Hepatocyte (in vitro differentiated cells): ENCODE measurements at regions not wholly inside any gene's neighbourhood (a gene's known extent, or its start where the extent isn't known, plus 50 kb on each side); places are given as distances from the start of the nearest gene placed in this dataset.

ENCODE experiments used
- DNase-seq: peaks from one replicate; pipeline ENCODE4 v3.0.0-alpha.2; 2016; ENCODE audit warnings: low spot score
- H2AFZ ChIP-seq: fragments of 200-600 bp; sonication (generic); 2 replicates; pipeline ENCODE4 v1.6.0; 2016; ENCODE audit warnings: antibody characterized with exemption, mild to moderate bottlenecking
- H3K27ac ChIP-seq: fragments of 200-600 bp; sonication (generic); 2 replicates; pipeline ENCODE4 v1.5.1; 2016; ENCODE audit warnings: mild to moderate bottlenecking
- H3K27me3 ChIP-seq: fragments of 200-600 bp; sonication (generic); 2 replicates; pipeline ENCODE4 v1.6.1; 2016
- H3K36me3 ChIP-seq: fragments of 200-600 bp; sonication (generic); replicated peaks from 2 replicates; pipeline ENCODE4 v1.5.1; 2016; ENCODE audit warnings: low read depth; ENCODE audit not compliant: insufficient read depth
- H3K4me1 ChIP-seq: fragments of 200-600 bp; sonication (generic); 2 replicates; pipeline ENCODE4 v1.5.1; 2016; ENCODE audit warnings: mild to moderate bottlenecking, moderate library complexity; ENCODE audit not compliant: insufficient read depth
- H3K4me2 ChIP-seq: fragments of 200-600 bp; sonication (generic); 2 replicates; pipeline ENCODE4 v1.6.0; 2016
- H3K4me3 ChIP-seq: fragments of 200-600 bp; sonication (generic); 2 replicates; pipeline ENCODE4 v1.5.1; 2016; ENCODE audit warnings: mild to moderate bottlenecking
- H3K79me2 ChIP-seq: fragments of 200-600 bp; sonication (generic); 2 replicates; pipeline ENCODE4 v1.6.0; 2017; ENCODE audit warnings: mild to moderate bottlenecking
- H3K9me2 ChIP-seq: fragments of 200-600 bp; sonication (generic); replicated peaks from 2 replicates; pipeline ENCODE4 v1.6.0; 2017; ENCODE audit warnings: mild to moderate bottlenecking; ENCODE audit not compliant: insufficient read depth
- H3K9me3 ChIP-seq: fragments of 200-600 bp; sonication (generic); 2 replicates; pipeline ENCODE4 v1.5.1; 2016; ENCODE audit warnings: low read depth, mild to moderate bottlenecking
- H4K20me1 ChIP-seq: fragments of 200-600 bp; sonication (generic); 2 replicates; pipeline ENCODE4 v1.6.0; 2016; ENCODE audit warnings: mild to moderate bottlenecking; ENCODE audit not compliant: insufficient read depth, poor library complexity, severe bottlenecking
- EZH2 ChIP-seq: fragments of 200-600 bp; sonication (generic); IDR thresholded peaks from 2 replicates; pipeline ENCODE4 v1.6.1; 2016; ENCODE audit warnings: antibody characterized with exemption, mild to moderate bottlenecking, borderline replicate concordance
- EZH2phosphoT487 ChIP-seq: fragments of 200-600 bp; sonication (generic); IDR thresholded peaks from one replicate; pipeline ENCODE4 v1.6.1; 2018; ENCODE audit warnings: antibody characterized with exemption, mild to moderate bottlenecking, low read depth, moderate library complexity; ENCODE audit not compliant: unreplicated experiment, severe bottlenecking
- WGBS: methylation state at CpG from one replicate; pipeline ENCODE4 v1.1.6; 2016; ENCODE audit warnings: low lambda C conversion rate; ENCODE audit errors: missing lambda C conversion rate; 5-methylcytosine and 5-hydroxymethylcytosine counted together
- TF ChIP-seq, protein P1 (sequence below): fragments of 200-600 bp; sonication (generic); IDR thresholded peaks from 2 replicates; pipeline ENCODE4 v1.5.1; 2016; ENCODE audit warnings: antibody characterized with exemption, mild to moderate bottlenecking; ENCODE audit not compliant: poor library complexity

DNA sequence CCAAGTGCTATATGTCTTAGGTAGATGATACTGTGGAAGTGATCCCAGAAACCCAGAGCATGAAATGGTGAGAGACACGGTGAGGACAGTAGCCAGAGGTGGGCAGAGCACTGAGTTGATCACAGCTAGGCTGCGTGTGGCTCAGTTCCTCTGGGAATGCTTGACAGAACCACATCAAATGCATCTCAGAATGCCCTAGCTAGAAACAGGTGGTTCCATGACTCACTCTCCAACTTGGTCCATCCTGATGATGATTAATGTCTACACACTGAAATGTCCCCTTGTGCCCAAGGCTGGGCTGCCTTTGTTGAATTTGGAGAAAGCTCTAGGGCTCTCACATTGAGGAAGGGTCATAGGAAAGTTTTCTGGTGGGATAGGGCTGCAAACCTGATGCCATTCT is 113.6 kb downstream of the ZNF518B start:
- 90% methylated on average over 2 of the region's 2 CpGs for WGBS
- TF ChIP-seq, protein P1, sequence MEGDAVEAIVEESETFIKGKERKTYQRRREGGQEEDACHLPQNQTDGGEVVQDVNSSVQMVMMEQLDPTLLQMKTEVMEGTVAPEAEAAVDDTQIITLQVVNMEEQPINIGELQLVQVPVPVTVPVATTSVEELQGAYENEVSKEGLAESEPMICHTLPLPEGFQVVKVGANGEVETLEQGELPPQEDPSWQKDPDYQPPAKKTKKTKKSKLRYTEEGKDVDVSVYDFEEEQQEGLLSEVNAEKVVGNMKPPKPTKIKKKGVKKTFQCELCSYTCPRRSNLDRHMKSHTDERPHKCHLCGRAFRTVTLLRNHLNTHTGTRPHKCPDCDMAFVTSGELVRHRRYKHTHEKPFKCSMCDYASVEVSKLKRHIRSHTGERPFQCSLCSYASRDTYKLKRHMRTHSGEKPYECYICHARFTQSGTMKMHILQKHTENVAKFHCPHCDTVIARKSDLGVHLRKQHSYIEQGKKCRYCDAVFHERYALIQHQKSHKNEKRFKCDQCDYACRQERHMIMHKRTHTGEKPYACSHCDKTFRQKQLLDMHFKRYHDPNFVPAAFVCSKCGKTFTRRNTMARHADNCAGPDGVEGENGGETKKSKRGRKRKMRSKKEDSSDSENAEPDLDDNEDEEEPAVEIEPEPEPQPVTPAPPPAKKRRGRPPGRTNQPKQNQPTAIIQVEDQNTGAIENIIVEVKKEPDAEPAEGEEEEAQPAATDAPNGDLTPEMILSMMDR = no peak

DNA sequence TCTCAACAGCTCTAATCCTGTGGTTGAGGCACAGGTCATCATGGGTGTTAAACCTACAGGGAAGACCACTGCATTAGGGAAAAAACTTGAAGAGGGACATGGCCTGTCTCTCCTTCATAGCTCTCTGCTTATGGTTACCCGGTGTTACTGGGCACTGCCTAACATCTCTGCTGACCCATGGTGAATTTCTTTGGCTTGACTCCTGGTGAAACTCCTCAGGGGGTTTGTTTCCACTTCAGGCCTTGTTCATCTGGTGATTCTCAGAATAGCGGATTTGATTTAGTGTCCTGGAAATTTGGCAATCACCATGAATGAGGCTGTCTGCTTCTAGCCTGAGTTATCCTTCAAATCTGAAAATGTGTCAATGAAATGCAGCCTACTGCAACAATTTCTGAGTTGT is 114.4 kb downstream of the ZNF518B start:
- TF ChIP-seq, protein P1 = no peak
- no peak for TF ChIP-seq EZH2phosphoT487
- Histone ChIP-seq H3K9me2 (no peaks in the 10 kb centered on the region), H3K36me3 (no peaks in the 10 kb centered on the region), H3K27me3 (no peaks in the 10 kb centered on the region), H2AFZ (no peak overlapping the region), H3K79me2 (no peaks in the 10 kb centered on the region), H3K27ac (no peak overlapping the region), H3K4me1 (no peaks in the 10 kb centered on the region), H3K9me3 (no peaks in the 10 kb centered on the region), H3K4me2 (no peak overlapping the region), H3K4me3 (no peak overlapping the region), H4K20me1 (no peaks in the 10 kb centered on the region)
- 93% methylated on average over 2 of the region's 2 CpGs for WGBS
- no peak for DNase-seq

More for the DNA sequence above, 113.6 kb downstream of the ZNF518B start:
- no peaks in the 10 kb centered on the region for H4K20me1 ChIP-seq
- H3K36me3 ChIP-seq = no peaks in the 10 kb centered on the region
- H3K27ac ChIP-seq = no peak overlapping the region
- H3K9me2 ChIP-seq = no peaks in the 10 kb centered on the region
- H3K4me1 ChIP-seq = no peaks in the 10 kb centered on the region
- DNase-seq = no peak
- H3K9me3 ChIP-seq = no peaks in the 10 kb centered on the region
- no peak overlapping the region for H2AFZ ChIP-seq
- no peaks in the 10 kb centered on the region for H3K79me2 ChIP-seq
- no peaks in the 10 kb centered on the region for H3K27me3 ChIP-seq
- no peak overlapping the region for H3K4me3 ChIP-seq
- H3K4me2 ChIP-seq = no peak overlapping the region

DNA sequence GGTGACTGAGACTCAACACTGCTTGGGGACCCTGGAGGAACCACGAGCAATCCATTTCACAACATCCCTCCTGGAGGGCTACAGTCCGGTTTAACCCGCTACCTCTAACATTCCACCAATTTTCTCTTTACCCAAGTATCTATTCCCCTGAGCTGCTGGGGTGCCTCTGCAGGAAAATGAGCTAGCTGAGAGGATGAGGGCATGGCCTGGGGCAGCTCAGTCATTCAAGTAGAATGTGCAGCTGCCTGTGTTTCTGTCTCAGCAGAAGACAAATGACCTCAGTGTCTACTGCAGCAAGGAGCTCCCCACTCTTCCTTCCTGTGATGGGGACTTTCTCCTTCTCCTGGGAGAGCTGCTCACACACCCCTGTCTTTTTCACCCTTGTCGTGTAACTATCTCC is 120.8 kb downstream of the ZNF518B start:
- H3K27me3 ChIP-seq = no peaks in the 10 kb centered on the region
- H3K79me2 ChIP-seq = no peaks in the 10 kb centered on the region
- H4K20me1 ChIP-seq = no peaks in the 10 kb centered on the region
- H3K4me3 ChIP-seq = no peak overlapping the region
- no peak overlapping the region for H3K27ac ChIP-seq
- no peak overlapping the region for H3K4me2 ChIP-seq
- DNase-seq = no peak
- no peaks in the 10 kb centered on the region for H3K9me2 ChIP-seq
- H3K4me1 ChIP-seq = no peaks in the 10 kb centered on the region
- TF ChIP-seq, protein P1 = no peak
- no peak for TF ChIP-seq EZH2
- TF ChIP-seq EZH2phosphoT487 = no peak
- no peaks in the 10 kb centered on the region for H3K36me3 ChIP-seq
- H3K9me3 ChIP-seq = no peaks in the 10 kb centered on the region
- 67% methylated on average over 4 of the region's 4 CpGs for WGBS
- H2AFZ ChIP-seq = no peak overlapping the region

DNA sequence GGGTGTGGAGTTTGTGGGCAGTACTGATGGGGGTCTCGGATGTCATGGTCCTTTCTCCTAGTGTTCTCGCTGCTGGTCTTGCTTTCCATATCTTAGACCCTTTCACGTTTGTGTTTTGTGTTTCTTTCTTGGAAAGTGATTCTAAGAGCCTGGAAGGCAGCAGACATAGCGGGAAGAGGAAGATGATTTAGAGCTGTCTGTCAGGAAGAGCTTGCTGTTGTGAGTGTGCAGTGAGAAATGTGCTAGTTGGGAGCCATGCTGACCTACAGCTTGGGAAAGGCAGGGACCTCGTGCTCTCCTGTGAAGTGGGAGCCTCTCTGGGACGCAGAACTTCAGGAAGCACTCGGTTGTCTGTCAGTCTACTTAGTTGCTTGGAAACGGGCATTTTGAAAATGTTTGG is 122.2 kb downstream of the ZNF518B start:
- WGBS = 83% methylated on average over 8 of the region's 8 CpGs
- Histone ChIP-seq H3K9me3 (no peaks in the 10 kb centered on the region), H3K4me2 (no peak overlapping the region), H3K36me3 (no peaks in the 10 kb centered on the region), H3K79me2 (no peaks in the 10 kb centered on the region), H3K4me3 (no peak overlapping the region), H2AFZ (no peak overlapping the region), H3K27ac (no peak overlapping the region), H3K4me1 (no peaks in the 10 kb centered on the region), H3K9me2 (no peaks in the 10 kb centered on the region), H4K20me1 (no peaks in the 10 kb centered on the region), H3K27me3 (no peaks in the 10 kb centered on the region)
- no peak for DNase-seq
- no peak for TF ChIP-seq EZH2phosphoT487
- TF ChIP-seq, protein P1 = no peak
- no peak for TF ChIP-seq EZH2
